Thyroid gland (tissue), 4 donors: ENCODE measurements at regions not wholly inside any gene's neighbourhood (a gene's known extent, or its start where the extent isn't known, plus 50 kb on each side); places are given as distances from the start of the nearest gene placed in this dataset.

Experiments used
- DNase-seq, 2 donors: peaks; one replicate each; pipeline ENCODE4 v3.0.0-alpha.2; 2019
- H3K27ac ChIP-seq, 3 donors: fragments of 200-600 bp; sonication (generic); 1 replicate in 2 of 3; 2 replicates in 1 of 3; pipeline ENCODE4 v1.5.1; 2016 to 2019; ENCODE audit warnings: mild to moderate bottlenecking in 1 of 3, moderate library complexity in 1 of 3
- H3K27me3 ChIP-seq: fragments of 200-600 bp; sonication (generic); one replicate; pipeline ENCODE4 v1.5.1; 2019
- H3K36me3 ChIP-seq, 2 donors: fragments of 200-600 bp; sonication (generic); one replicate each; pipeline ENCODE4 v1.5.1; 2016 to 2019
- H3K4me1 ChIP-seq, 2 donors: fragments of 200-600 bp; sonication (generic); one replicate each; pipeline ENCODE4 v1.5.1; 2017 to 2019
- H3K4me3 ChIP-seq, 3 donors: fragments of 200-600 bp; sonication (generic); replicated peaks in 1 of 3; 1 replicate in 2 of 3; 2 replicates in 1 of 3; pipeline ENCODE4 v1.5.1; 2016; ENCODE audit warnings: mild to moderate bottlenecking in 1 of 3
- H3K9me3 ChIP-seq: fragments of 200-600 bp; sonication (generic); one replicate; pipeline ENCODE4 v1.5.1; 2017
- CTCF ChIP-seq, 6 experiments: fragments of 200-600 bp in 3 of 6; fragments of 450-650 bp in 3 of 6; sonication (generic) in 3 of 6; IDR thresholded peaks; one replicate each; pipeline ENCODE4 v1.5.1; 2016 to 2019; ENCODE audit warnings: antibody characterized with exemption in 6 of 6, mild to moderate bottlenecking in 2 of 6, inconsistent platforms in 1 of 6, moderate library complexity in 1 of 6
- POLR2A ChIP-seq, 2 donors: fragments of 450-650 bp; IDR thresholded peaks; one replicate each; pipeline ENCODE4 v1.6.1; 2017; ENCODE audit warnings: antibody characterized with exemption in 2 of 2, mild to moderate bottlenecking in 2 of 2, moderate library complexity in 1 of 2
- WGBS, 2 donors: methylation state at CpG; one replicate each; pipeline ENCODE4 v1.1.5; 2017; 5-methylcytosine and 5-hydroxymethylcytosine counted together
- intact Hi-C: fragments of 100-400 bp; cut with DNase I; formaldehyde crosslinking; loops from one replicate; pipeline ENCODE4 v1.15.1; 2023

DNA sequence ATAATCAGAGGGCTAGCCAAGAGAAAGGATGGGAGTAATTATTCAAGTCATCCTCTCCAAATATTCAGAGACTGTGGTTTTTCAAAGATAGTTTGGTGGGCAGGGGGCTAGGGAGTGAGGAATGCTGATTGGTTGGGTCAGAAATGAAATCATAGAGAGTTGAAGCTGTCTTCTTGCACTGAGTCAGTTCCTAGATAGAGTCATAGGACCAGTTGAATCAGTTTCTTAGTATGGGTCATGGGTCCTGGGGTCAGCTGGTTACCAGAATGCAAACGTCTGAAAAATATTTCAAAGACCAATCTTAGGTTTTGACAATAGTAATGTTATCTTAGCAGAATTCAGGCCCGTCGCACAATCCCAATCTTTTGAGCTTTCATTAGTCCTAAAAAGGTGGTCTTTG, 171.4 kb upstream of the SPATS2L start:
- intact Hi-C loops, result no loop called here
- WGBS, 2 donors, result 97 to 98% methylated on average over 3 of the region's 3 CpGs
- H3K4me3 ChIP-seq, result no peak overlapping the region
- H3K27ac ChIP-seq, result no peak overlapping the region
- no peak for DNase-seq
- peaks cover 10 to 25% of the 10 kb centered on the region in 2 donors for H3K4me1 ChIP-seq
- no peak for TF ChIP-seq CTCF (IDR thresholded peaks at IDR 0.05)
- no peaks in the 10 kb centered on the region for H3K9me3 ChIP-seq
- H3K36me3 ChIP-seq, result no peaks in the 10 kb centered on the region
- H3K27me3 ChIP-seq, result no peaks in the 10 kb centered on the region

- WGBS, 2 donors, result 90 to 92% methylated on average over 5 of the region's 5 CpGs
- Histone ChIP-seq H3K27me3 (no peaks in the 10 kb centered on the region), H3K4me3 (no peak overlapping the region), H3K27ac (no peak overlapping the region), H3K36me3 (no peaks in the 10 kb centered on the region), H3K4me1 (peaks cover 10 to 25% of the 10 kb centered on the region in 2 donors), H3K9me3 (no peaks in the 10 kb centered on the region)
- intact Hi-C loops, result no loop called here
- DNase-seq, result no peak
- TF ChIP-seq CTCF (IDR thresholded peaks at IDR 0.05), result no peak
- no peak for TF ChIP-seq POLR2A (IDR thresholded peaks at IDR 0.05)
Measured at GRCh38 chr2:200136655-200137054, 169.8 kb upstream of the SPATS2L start.

- no peak for TF ChIP-seq POLR2A (IDR thresholded peaks at IDR 0.05)
- TF ChIP-seq CTCF (IDR thresholded peaks at IDR 0.05), result no peak
- Histone ChIP-seq H3K9me3 (no peaks in the 10 kb centered on the region), H3K4me3 (no peak overlapping the region), H3K27me3 (no peaks in the 10 kb centered on the region), H3K27ac (no peak overlapping the region), H3K36me3 (no peaks in the 10 kb centered on the region), H3K4me1 (peaks cover 10 to 25% of the 10 kb centered on the region in 2 donors)
- intact Hi-C loops, result no loop called here
- 83 to 86% methylated on average over 2 of the region's 2 CpGs for WGBS, 2 donors
- no peak for DNase-seq
Measured at GRCh38 chr2:200137271-200137670, 169.2 kb upstream of the SPATS2L start.

DNA sequence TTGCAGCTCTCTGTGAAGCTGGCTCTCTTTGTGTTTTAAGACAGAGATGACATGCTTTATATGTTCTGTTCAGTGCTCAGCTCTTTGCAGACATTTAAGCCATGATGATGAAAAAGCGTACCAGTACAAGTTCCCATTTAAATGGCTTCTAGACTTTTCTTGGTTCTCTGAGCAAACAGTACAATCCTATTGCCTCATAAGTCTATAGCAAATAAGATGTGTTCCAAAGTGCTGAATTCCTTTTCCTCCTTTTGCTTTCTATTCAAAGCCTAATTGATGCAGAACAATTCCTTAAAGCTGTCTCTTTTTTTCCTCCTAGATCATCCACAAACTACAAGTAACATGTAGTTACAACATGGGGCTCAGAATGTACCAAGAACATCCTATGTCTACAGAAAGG, 168.8 kb upstream of the SPATS2L start:
- 96 to 100% methylated on average over 1 of the region's 1 CpG for WGBS, 2 donors
- Histone ChIP-seq H3K9me3 (no peaks in the 10 kb centered on the region), H3K4me1 (peaks cover 10 to 25% of the 10 kb centered on the region in 2 donors), H3K27me3 (no peaks in the 10 kb centered on the region), H3K4me3 (no peak overlapping the region), H3K36me3 (no peaks in the 10 kb centered on the region), H3K27ac (peak overlapping the region in 2 of 3 donors; percentile 6 to 45)
- no peak for TF ChIP-seq POLR2A (IDR thresholded peaks at IDR 0.05)
- no peak for TF ChIP-seq CTCF (IDR thresholded peaks at IDR 0.05)
- intact Hi-C loops, result no loop called here
- no peak for DNase-seq

- WGBS, 2 donors, result 22 to 45% methylated on average over 2 of the region's 2 CpGs
- H3K27ac ChIP-seq, result peak overlapping the region; percentile 6 to 45 (median 11)
Measured at GRCh38 chr2:200138391-200139124, 167.9 kb upstream of the SPATS2L start.

More at GRCh38 chr2:200138391-200139124, 167.9 kb upstream of the SPATS2L start:
- TF ChIP-seq CTCF (IDR thresholded peaks at IDR 0.05) (no peak), POLR2A (IDR thresholded peaks at IDR 0.05) (no peak)
- H3K4me1 ChIP-seq, result peaks cover 10 to 25% of the 10 kb centered on the region in 2 donors
- no peaks in the 10 kb centered on the region for H3K27me3 ChIP-seq
- DNase-seq, result peak; percentile 33 to 42
- no peaks in the 10 kb centered on the region for H3K36me3 ChIP-seq
- intact Hi-C loops, result no loop called here
- H3K4me3 ChIP-seq, result no peak overlapping the region
- H3K9me3 ChIP-seq, result no peaks in the 10 kb centered on the region
